ENCODE measurements at regions not wholly inside any gene's neighbourhood (a gene's known extent, or its start where the extent isn't known, plus 50 kb on each side); places are given as distances from the start of the nearest gene placed in this dataset.

DNA sequence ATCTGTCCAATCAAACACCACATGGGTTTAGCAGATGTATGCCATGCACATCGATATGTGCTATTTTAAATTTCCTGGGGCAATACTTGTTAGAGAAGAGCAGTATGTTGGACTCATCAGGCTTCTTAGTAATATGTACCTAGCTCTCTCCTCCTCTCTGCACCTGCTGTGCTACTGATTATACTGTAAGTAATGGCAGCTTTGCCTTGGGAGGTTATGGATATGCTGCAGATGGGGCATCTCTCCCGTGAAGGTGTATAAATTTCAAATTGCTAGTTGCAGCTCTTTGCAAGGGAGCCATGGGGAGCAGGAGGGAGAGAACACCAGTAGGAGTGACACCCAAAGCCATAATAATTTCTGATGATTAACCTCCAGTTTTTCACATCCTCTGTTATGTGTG is 101.5 kb downstream of the SPATA31D1 start:
- Histone ChIP-seq H3K9me3 (ENCODE audit: control insufficient read depth in 1 of 2, insufficient read depth in 1 of 2, low read depth in 1 of 2, low read length in 2 of 2) (no peaks in the 10 kb centered on the region), H3K9me2 (ENCODE audit: insufficient read depth) (no peaks in the 10 kb centered on the region), H3K9ac (ENCODE audit: low read length) (no peak overlapping the region), H3K4me2 (ENCODE audit: low read length) (no peak overlapping the region), H3K4me3 (replicated peaks in 1 of 2; ENCODE audit: low read depth in 1 of 2, low read length in 2 of 2) (no peak overlapping the region), H3K36me3 (ENCODE audit: control insufficient read depth in 1 of 2, insufficient read depth in 2 of 2, low read length in 2 of 2) (no peaks in the 10 kb centered on the region), H2AFZ (ENCODE audit: low read depth, low read length, poor library complexity, severe bottlenecking) (no peak overlapping the region), H3K79me2 (ENCODE audit: insufficient read depth, low read length) (no peaks in the 10 kb centered on the region), H3K27ac (ENCODE audit: low read depth, low read length) (no peak overlapping the region), H3K27me3 (ENCODE audit: insufficient read depth, low read length) (no peaks in the 10 kb centered on the region), H4K20me1 (ENCODE audit: insufficient read depth) (no peaks in the 10 kb centered on the region), H3K4me1 (ENCODE audit: control insufficient read depth in 1 of 2, insufficient read depth in 2 of 2, low read length in 2 of 2) (no peaks in the 10 kb centered on the region)
- ATAC-seq (no peak), DNase-seq (ENCODE audit: low read depth, low spot score) (no peak)
- intact Hi-C loops (cut with micrococcal nuclease): no loop called here
- RAD21 ChIA-PET (ENCODE audit: low non-redundant PET in 1 of 2, low total read pairs in 2 of 2, uncharacterized antibody in 2 of 2, unreplicated experiment in 2 of 2): no interaction called here
- no TSS peak for BruUV-seq (replicated peaks)
- no peak for TF ChIP-seq YY1 (IDR thresholded peaks at IDR 0.05; ENCODE audit: extremely low read depth, insufficient replicate concordance, low read depth, low read length)
- no peak for TF ChIP-seq RAD21 (IDR thresholded peaks at IDR 0.05; ENCODE audit: low read depth)
- TF ChIP-seq, protein P1, sequence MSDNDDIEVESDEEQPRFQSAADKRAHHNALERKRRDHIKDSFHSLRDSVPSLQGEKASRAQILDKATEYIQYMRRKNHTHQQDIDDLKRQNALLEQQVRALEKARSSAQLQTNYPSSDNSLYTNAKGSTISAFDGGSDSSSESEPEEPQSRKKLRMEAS (IDR thresholded peaks at IDR 0.05): no peak
- no peak for TF ChIP-seq POLR2A (IDR thresholded peaks at IDR 0.05; ENCODE audit: borderline replicate concordance, extremely low read depth, insufficient read depth, insufficient read length)
- no peak for TF ChIP-seq SIN3A (IDR thresholded peaks at IDR 0.05; ENCODE audit: low read depth)
- no peak for TF ChIP-seq EZH2 (IDR thresholded peaks at IDR 0.05)
- TF ChIP-seq JUND (IDR thresholded peaks at IDR 0.05): no peak
- TF ChIP-seq SP1 (IDR thresholded peaks at IDR 0.05; ENCODE audit: low read depth): no peak
- TF ChIP-seq CTCF (IDR thresholded peaks at IDR 0.05 in 2 of 3, conservative IDR thresholded peaks at IDR 0.05 in 1 of 3; ENCODE audit: borderline replicate concordance in 1 of 3, insufficient read depth in 1 of 3, low read depth in 2 of 3, low read length in 2 of 3): no peak
- no peak for TF ChIP-seq ZNF274 (IDR thresholded peaks at IDR 0.05; ENCODE audit: low read depth, low read length)
- TF ChIP-seq SRF (IDR thresholded peaks at IDR 0.05; ENCODE audit: low read depth): no peak
- no peak for TF ChIP-seq ZBTB33 (IDR thresholded peaks at IDR 0.05; ENCODE audit: extremely low read depth, insufficient replicate concordance, low read length)
- TF ChIP-seq ELF1 (IDR thresholded peaks at IDR 0.05; ENCODE audit: borderline replicate concordance, low read depth): no peak
- TF ChIP-seq EZH2phosphoT487 (IDR thresholded peaks at IDR 0.05; ENCODE audit: borderline replicate concordance): no peak
- no peak for TF ChIP-seq ATF3 (IDR thresholded peaks at IDR 0.05)
- TF ChIP-seq ZFX (IDR thresholded peaks at IDR 0.05): no peak
- no peak for TF ChIP-seq CEBPB (IDR thresholded peaks at IDR 0.05; ENCODE audit: low read depth)
- CTCF ChIA-PET: no interaction called here
- POLR2A ChIA-PET: no interaction called here
